ENCODE measurements at regions not wholly inside any gene's neighbourhood (a gene's known extent, or its start where the extent isn't known, plus 50 kb on each side); places are given as distances from the start of the nearest gene placed in this dataset.

GRCh38 chr5:163692091-163692490 is 186.7 kb downstream of the MAT2B start:
- no peak for TF ChIP-seq CSDC2 (CRISPR knock-in tag; IDR thresholded peaks at IDR 0.05)
- TF ChIP-seq PPARA (CRISPR knock-in tag; IDR thresholded peaks at IDR 0.05; ENCODE audit: borderline replicate concordance): no peak
- TF ChIP-seq ARNTL (CRISPR knock-in tag; IDR thresholded peaks at IDR 0.05; ENCODE audit: borderline replicate concordance, low read depth): no peak
- no peak for TF ChIP-seq ZNF8 (CRISPR knock-in tag; IDR thresholded peaks at IDR 0.05)
- no peak for TF ChIP-seq CSRNP3 (CRISPR knock-in tag; IDR thresholded peaks at IDR 0.05)

All from SK-N-SH treated with all-trans-retinoic acid at 6 μM for 48 hours (cell line).